ENCODE measurements at regions not wholly inside any gene's neighbourhood (a gene's known extent, or its start where the extent isn't known, plus 50 kb on each side); places are given as distances from the start of the nearest gene placed in this dataset.
"Not testable (repeated sequence)": the region's sequence is repeated elsewhere in the genome, so short reads cannot be mapped to it uniquely, and the experiment has no call there.

DNA sequence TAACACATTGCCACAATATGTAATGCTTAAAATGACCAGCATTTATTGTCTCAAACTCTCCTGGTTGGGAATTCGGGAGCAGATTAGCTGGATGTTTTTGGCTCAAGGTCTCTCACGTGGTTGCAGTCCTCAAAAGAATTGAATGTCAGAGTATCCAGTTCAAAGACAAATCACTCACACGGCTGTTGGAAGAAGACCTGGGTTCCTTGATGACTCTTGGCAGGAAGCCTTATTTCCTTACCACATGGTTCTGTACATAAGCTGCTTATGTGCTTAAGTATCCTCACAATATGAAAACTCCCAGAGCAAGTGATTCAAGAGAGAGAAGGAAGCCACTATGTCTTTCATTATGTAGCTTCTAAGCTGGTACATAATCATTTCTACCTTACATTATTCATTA, 230.3 kb upstream of the PTPRD start:
- FAIRE-seq, result no peak

DNA sequence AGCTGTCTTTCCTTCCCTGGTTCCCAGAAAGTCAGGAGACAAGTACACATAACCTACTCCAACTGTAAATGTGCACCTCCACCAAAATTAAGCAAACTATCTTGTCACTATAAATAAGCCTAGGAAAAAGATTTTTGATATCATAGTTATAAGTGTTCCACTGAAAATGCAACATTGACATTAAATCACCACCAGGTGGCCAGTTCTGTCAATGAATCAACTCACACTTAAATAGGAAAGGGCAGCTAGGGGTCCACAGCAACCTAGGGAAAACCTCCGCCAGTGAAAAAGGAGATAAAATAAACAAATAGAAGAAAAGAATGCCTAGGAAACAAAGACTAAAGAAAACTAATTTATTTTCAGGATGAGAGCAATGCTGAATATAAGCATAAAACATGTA, 243.0 kb upstream of the PTPRD start:
- FAIRE-seq, result no peak

DNA sequence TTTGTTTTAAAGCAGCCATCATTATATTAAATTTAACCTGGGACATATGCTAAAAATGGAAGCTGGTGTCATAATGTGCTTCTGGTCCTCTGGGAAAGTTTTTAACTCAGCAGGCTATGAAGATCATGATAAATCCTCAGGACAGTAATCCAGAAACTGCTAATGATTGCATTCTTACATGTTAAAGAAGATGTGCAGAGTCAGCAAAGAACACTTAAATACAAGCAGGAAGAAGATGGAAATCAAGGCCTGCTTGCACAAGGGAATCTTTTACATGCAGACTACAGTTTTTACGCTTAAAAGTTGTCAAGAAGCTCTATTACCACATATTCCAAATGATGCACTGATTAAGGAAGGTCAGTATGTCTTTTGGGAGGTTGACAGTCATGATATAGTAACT, 246.0 kb upstream of the PTPRD start:
- FAIRE-seq, result no peak

DNA sequence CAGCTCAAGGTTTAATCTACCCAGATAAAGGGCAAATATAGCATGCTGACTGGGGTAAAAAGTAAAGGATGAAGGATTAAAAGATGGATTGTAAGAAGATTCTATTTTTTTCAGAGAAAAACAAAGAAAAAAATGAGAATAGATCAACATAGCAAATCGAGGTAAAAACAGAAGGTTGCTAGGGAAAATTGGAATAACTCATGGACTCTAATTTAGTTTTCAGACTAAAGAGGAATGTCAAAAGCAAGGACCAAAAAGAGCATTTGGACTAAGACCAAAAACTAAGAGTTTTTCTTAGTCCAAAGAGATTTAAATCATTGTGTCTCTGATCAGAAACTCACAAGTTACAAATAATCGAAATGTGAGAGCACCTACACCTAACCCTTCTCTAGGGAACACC, 250.7 kb upstream of the PTPRD start:
- no peak for FAIRE-seq

DNA sequence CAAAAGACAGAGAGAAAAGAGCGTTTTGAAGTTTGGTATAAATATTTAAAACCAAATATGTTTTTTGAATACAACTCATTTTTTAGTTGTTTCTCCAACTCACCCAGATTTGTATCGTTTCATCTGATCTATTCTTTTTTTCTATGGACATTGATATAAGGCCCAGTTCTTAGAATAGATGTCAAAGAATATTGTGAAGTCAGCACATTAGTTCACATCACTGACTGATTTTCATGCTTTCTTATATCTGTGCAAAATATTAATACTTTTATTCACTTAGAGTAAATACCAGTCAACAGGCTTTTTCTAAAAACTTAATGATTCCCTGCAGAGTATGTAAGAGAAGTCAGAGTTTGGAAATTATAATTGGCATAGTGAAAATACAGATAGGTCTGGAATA, 254.4 kb upstream of the PTPRD start:
- no peak for FAIRE-seq

DNA sequence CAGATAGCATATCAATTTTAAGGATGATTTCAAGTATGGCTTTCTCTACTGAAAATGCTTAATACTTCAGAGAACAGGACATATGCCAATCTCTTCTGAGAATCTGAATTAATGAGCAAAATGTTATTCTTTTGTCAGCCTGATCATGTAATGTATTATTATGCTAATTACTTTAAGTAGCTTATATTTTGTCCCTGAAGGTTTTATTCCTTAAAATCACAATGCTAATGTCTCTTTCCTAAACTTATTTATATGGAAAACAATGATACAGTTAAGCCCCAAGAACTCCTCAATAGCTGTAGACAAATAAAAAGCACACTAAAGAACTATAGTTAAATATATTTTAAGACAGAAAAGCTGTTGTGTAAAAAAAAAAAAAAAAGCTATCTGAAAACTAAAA, 256.9 kb upstream of the PTPRD start:
- FAIRE-seq, result no peak

DNA sequence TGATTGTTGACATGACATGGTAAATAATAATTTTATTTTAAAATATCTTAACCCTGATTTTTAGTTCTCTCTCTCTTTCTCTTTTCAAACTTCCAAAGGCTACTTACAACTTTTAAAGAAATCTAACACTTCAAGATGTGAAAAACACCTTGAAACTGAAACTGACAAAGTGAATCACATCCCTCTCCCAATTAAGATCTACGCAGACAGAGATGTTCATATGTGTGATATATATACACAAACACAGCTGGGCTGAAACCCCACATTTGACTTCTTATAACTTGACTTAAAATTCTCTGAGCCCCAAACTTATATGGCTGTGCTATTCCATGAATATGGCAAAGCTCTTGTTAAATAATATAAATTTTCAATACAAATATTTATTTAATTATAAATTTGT, 261.2 kb upstream of the PTPRD start:
- no peak for FAIRE-seq

DNA sequence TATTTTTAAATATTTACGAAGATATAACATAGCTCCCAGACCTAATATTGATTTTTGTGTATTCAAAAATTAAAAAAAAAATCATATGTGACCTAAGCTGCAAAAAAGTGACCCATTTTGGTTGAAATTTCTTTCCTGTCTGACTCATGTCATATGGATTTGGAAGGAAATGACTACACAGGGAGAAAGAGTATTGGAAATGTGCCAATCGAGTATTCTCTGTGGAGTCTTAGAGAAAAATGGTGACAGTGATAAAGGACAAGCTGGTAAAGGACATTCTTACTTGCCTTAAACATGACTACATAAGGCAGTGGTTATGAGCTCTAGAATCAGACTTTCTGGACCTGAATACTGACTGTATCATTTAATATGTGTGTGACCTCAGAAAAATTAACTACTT, 262.9 kb upstream of the PTPRD start:
- no peak for FAIRE-seq

DNA sequence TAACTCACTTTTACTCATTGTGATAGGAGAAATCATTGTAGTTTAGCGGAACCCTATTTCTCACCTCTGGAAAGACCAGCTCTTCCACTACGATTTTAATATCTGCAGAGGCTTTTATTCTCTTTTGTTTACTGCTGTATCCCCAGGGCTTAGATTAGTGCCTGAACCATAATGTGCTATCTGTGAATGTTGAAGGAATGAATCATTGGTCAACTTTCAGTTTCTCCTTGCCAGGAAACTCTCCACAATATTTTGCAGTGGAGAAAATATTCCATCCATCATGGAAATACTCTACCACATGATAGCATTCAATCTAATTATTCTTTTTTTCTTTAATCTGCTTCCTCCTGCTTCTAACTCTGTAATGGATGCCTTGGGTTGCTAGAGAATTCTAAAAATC, 263.5 kb upstream of the PTPRD start:
- FAIRE-seq, result no peak

DNA sequence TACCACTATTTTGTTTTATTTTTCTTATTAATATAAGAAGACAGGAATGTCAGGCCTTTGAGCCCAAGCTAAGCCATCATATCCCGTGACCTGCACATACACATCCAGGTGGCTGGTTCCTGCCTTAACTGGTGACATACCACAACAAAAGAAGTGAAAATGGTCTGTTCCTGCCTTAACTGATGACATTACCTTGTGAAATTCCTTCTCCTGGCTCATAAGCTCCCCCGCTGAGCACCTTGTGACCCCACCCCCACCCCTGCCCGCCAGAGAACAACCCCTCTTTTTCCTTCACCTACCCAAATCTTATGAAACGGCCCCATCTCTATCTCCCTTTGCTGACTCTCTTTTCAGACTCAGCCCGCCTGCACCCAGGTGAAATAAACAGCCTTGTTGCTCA, 277.5 kb upstream of the PTPRD start:
- not testable (repeated sequence) for FAIRE-seq

DNA sequence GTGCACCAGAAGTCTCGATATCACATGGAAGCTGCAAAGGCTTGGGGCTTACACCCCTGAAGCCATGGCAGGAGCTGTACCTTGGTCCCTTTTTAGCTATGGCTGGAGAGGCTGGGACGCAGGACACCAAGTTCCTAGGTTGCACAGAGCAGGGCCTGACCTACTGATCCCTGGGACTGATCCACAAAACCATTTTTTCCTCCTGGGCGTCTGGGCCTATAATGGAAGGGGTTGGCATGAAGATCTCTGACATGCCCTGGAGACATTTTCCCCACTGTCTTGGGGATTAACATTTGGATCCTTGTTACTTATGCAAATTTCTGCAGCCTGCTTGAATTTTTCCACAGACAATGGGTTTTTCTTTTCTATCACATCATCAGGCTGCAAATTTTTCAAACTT, 286.7 kb upstream of the PTPRD start:
- FAIRE-seq, result no peak

DNA sequence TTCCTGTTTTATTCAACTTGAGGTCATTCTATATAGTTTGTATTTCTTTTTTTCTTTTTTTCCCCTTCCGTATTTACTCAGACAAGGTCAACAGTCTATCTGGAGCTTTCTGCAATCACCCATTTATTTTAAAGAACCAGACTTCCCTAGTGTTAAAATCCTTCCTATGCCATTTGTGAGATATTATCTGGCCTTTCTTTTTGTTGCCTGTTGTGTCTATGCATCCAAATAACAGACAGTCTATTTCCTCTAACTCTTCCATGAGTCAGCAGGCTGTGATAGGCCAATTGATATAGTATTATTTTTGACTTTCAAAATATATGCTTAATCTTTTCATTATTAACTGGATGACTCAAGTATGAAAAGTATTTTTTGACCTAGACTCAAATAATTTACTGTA, 291.2 kb upstream of the PTPRD start:
- FAIRE-seq, result no peak

DNA sequence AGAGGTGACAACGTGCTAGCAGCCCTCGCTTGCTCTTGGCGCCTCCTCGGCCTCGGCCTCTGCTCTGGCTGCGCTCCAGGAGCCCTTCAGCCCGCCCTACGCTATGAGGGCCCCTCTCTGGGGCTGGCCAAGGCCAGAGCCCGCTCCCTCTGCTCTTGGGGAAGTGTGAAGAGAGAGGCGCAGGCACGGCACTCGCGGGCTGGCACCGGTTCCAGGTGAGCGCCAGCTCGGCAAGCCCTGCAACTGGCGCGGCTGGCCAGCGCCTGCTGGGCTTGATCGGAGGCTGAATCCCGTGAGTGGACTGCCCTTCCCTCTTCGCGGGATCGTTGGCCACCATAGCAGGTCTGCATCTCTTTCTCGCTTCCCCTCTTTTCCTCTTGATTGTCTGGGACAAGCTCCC, 298.0 kb upstream of the PTPRD start:
- FAIRE-seq, result no peak

DNA sequence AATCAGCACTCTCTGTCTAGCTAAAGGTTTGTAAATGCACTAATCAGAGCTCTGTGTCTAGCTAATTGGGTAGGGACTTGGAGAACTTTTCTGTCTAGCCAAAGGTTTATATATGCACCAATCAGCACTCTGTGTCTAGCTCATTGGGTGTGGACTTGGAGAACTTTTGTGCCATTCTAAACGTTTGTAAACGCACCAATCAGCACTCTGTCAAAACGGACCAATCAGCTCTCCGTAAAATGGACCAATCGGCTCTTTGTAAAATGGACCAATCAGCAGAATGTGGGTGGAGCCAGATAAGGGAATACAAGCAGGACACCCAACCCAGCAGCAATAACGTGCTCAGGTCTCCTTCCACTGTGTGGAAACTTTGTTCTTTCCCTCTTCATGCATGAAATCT, 298.6 kb upstream of the PTPRD start:
- no peak for FAIRE-seq

DNA sequence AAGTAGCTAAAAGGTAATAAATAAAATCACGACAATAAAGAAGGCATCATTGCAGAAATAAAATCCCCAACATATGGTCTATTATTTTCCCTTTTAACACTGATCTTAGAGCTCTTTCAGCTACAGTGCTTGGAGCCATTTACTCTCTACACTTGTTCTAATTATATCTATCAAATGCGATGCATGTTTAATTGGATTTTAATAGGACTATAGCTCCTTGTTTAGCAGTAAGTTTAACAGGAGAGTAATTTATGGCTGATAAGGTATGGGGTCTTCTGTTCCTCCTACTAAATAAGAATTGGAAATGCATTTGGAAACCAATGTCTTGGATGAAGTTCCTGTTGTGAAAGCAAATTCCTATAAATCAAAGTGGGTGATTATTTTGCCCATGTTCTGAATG, 304.2 kb upstream of the PTPRD start:
- no peak for FAIRE-seq

DNA sequence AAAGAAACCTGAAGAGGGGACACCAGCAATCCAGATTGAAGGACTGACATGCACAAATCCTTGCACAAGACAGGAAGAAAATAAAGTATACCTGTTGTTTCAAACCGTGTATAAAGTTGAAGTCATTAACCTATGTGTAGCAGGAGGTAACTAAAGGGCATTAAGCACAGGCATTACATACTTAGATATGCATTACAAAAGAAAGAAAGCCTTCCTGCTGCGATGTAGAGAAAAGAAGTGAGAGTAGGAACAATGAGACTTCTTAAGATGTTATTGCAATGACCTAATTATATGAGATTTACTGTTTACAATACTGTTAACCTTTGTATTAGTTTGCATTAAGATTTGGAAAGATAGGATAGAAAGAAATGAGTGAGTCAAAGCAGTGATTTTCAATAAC, 308.9 kb upstream of the PTPRD start:
- FAIRE-seq, result no peak

DNA sequence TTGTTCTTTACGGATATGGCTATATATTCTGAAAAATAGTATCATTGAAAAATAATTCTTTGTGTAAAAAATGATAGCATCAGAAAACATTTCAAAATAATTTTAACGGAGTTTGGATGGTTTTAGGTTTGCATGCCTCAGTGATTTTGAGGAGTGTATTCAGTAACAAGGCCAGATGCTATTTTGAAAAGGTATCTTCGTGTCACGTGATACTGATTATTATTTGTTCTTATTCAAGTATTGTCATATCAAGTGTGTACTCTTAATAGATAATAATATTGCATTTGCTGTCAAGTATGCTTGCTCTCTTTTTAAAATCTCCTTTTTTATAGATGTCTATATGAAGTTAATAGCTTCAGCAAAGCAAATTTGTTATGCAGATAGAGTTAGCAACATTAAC, 313.1 kb upstream of the PTPRD start:
- FAIRE-seq, result no peak

DNA sequence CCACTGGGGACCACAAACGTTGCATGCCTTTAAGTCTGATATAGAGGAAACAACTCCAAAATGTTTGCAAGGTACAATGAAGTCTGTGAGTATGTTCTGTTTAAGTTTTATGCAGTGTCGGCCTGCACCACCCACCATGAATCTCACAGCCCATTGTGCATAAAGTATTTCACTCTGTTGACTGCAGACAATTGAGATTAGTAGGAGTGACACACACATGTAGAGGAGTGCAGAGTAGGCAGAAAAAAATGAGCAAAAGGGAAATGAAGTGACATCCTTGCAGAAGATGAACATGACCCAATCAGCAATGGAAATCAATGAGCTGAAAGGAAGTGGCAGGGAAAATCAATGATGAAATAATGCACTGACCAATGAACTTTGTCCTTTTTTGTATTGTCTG, 315.6 kb upstream of the PTPRD start:
- FAIRE-seq, result no peak

DNA sequence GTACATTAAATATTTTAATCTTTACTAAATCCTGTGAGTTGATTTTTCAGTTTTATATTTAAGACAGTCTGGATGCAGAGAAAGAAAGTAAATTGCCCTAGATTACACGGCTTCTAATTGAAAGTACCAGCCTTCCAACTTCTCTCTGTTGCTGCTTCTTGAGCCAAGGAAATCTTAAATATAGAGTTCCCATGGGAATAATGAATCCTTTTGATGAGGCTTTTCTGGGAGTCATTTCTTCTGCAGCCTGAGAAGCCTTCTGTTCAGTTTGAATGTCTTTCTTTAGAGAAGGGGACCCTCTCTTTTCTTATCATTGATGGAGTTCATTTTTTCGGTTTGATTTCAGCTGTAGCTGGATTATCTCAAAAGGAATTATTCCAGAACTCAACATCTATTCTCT, 317.3 kb upstream of the PTPRD start:
- FAIRE-seq, result no peak

DNA sequence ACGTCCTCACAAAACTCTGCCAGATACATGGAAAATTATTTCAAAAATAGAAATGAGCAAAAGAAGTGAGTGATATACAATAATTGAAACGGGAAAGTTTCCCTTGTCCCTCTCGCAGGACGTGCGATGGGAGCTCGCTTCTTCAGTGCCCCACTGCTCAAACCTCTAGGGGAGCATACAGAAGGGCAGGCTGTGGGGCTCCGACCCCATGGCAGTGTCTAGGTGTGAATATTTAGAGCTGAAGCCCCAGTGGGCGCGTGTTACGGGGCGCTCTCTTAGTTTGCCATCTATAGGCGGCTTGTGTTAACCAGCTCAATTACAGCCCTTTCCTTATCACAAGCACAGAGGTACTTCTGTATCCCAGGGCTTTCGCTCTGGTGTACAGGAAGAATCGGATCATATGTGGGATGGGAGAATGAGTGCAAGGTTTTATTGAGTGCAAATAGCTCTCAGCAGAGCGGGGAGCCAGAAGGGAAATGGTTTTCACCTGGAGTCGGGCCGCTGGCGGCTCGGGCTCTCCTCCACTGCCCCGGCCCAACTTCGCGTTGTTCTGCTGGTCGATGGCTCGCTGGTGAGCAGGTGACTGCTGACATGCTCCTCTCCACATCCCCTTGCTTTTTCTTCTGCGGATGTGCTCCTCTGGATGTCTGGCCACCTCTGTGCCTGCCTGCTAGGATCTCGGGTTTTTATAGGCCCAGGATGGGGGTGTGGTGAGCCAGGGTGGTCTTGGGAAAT, 334.0 kb upstream of the PTPRD start:
- no peak for FAIRE-seq

DNA sequence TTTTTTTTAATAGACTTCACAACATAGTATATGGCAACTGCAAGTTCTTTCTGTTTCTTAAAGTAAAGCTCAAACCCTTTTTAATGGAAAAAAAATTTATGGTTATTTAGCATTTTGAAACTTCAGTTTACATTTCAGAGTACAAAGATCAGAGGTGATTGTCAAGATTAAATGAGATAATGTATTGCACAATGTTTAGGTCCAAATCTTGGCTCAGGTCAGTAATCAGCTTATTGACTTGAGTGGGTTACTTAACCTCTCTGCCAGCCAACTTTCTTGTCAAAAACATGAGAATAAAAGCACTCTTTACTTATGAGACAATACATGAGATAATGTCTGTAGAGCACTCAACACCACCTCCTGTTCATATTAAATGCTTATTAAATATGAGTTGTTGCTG, 345.1 kb upstream of the PTPRD start:
- FAIRE-seq, result no peak

DNA sequence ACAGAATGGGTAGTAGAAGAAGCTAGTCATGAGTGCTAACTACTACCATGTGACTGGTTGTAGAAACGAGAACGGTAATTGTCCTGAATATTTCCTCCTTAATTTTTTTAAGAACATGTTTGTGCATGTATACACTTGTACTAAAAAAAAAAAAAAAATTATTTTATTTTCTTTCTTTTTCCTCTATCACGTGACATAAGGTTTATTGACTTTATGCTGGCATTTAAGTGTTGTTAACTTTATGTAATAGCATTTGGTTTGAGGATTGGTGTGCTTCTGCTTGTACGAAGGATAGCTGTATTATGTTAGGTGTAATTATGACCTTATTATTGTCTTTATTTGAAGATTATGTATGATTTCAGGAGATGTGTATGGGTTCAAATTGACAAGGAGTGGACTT, 349.1 kb upstream of the PTPRD start:
- no peak for FAIRE-seq

DNA sequence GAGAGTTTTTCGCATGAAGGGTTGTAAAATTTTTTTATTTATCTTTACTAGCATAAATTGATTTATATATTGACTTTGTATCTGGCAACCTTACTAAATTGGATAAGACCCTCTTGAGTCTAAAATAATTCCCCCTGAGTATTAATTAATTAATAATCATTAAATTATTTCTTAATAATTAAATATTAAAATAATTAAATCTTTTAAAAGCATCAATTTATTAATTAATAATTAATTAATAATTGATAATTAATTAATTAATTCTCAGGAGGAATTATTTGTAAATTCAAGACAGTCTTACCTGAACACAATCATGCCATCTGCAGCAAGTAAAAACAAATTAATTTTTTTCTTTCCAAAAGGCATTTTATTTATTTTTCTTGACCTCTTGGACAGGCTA, 370.4 kb upstream of the PTPRD start:
- FAIRE-seq, result peak; percentile 64

DNA sequence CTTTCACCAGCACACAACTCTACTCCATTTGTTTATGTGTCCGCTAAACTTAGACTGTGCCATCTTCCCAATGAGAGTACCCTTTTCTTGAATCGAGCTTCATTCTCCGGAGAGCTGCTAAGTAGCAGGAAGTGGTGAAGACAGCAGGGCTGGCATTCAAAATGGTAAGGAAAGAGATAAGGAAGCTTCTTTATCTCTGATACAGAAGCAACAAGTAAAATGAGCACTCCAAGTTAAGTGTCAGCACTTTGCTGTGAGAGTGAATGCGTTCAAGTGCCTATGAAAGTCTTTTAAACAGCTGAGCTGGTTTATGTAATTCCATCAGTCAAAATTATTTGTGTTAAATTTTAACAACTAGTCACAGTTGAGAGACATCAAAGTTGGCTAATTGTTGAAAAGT, 386.8 kb upstream of the PTPRD start:
- no peak for FAIRE-seq

DNA sequence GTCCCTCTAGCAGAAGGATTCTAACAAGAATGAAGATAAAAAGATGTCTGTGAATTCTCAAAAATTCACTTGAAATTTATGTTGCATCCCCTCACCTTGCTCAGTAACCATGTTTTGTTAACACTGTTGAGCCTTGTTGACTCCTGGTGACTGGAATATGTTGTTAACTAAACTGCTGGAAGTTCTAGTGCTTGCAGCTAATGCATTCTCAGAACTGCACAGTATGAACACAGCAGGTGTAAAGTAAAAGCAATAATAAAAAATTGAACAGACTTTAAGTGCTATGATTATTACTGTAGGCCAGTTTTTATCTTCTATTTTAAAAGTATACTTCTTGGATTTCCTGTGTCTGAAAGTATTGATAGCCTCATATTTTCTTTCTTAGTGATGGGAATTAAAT, 388.7 kb upstream of the PTPRD start:
- no peak for FAIRE-seq

DNA sequence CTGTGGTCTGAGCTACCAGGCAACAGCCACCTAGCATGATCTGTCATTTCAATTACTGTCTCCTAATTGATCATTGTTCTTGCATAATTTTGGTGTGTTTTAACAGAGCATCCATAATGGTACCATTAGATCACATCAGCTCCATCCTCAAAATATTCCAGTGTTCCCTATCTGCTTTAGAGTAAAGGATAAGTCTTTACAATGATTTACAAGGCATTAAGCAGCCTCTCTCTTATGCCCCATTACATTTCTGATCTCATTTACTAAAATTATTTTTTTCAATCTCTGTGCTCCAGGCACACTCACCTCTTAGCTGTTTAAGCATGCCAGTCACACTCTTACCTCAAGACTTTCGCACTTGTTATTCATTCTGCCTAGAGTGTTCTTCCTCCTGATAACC, 389.9 kb upstream of the PTPRD start:
- FAIRE-seq, result no peak
